PFSK-1 (cell line): ENCODE measurements at regions not wholly inside any gene's neighbourhood (a gene's known extent, or its start where the extent isn't known, plus 50 kb on each side); places are given as distances from the start of the nearest gene placed in this dataset.

Experiments
- FOXP2 ChIP-seq: optimal IDR thresholded peaks from 2 replicates; pipeline ENCODE3; 2011; ENCODE audit warnings: borderline replicate concordance, control low read depth, inconsistent platforms; ENCODE audit not compliant: insufficient read depth; ENCODE audit errors: extremely low read length, extremely low read depth
- POLR2AphosphoS5 ChIP-seq: IDR thresholded peaks from 2 replicates; pipeline ENCODE4 v1.6.1; 2012; ENCODE audit warnings: low read depth, mild to moderate bottlenecking, control low read depth, low read length, moderate library complexity
- REST ChIP-seq, 2 experiments: IDR thresholded peaks; 2 replicates each; pipeline versions ENCODE4 v1.6.1 to v1.8.0; 2011 to 2012; ENCODE audit warnings: low read depth in 2 of 2, low read length in 2 of 2, control low read depth in 1 of 2, inconsistent platforms in 1 of 2, mild to moderate bottlenecking in 1 of 2, moderate library complexity in 1 of 2; ENCODE audit not compliant: insufficient read depth in 1 of 2
- SIN3A ChIP-seq: IDR thresholded peaks from 2 replicates; pipeline ENCODE4 v1.6.1; 2012; ENCODE audit warnings: mild to moderate bottlenecking, low read length, moderate library complexity, borderline replicate concordance; ENCODE audit not compliant: insufficient read depth
- TAF1 ChIP-seq: IDR thresholded peaks from 2 replicates; pipeline ENCODE4 v1.6.1; 2012; ENCODE audit warnings: low read length, control low read depth, borderline replicate concordance; ENCODE audit not compliant: insufficient read depth

- TF ChIP-seq FOXP2 (no peak), POLR2AphosphoS5 (no peak), REST (IDR thresholded peaks at IDR 0.05; ENCODE audit: insufficient read depth in 1 of 2, low read depth in 2 of 2, low read length in 2 of 2) (no peak), TAF1 (no peak), SIN3A (no peak)
Measured at GRCh38 chr4:31069151-31069550, 349.0 kb downstream of the PCDH7 start.

- no peak for TF ChIP-seq FOXP2
- no peak for TF ChIP-seq SIN3A
- no peak for TF ChIP-seq POLR2AphosphoS5
- TF ChIP-seq REST (IDR thresholded peaks at IDR 0.05; ENCODE audit: insufficient read depth in 1 of 2, low read depth in 2 of 2, low read length in 2 of 2): no peak
- TF ChIP-seq TAF1: no peak
Measured at GRCh38 chr4:31071508-31072486, 351.6 kb downstream of the PCDH7 start.

- TF ChIP-seq FOXP2 (no peak), POLR2AphosphoS5 (no peak), TAF1 (no peak), SIN3A (no peak), REST (IDR thresholded peaks at IDR 0.05; ENCODE audit: insufficient read depth in 1 of 2, low read depth in 2 of 2, low read length in 2 of 2) (no peak)
Measured at GRCh38 chr4:31075969-31076368, 355.8 kb downstream of the PCDH7 start.

- no peak for TF ChIP-seq SIN3A
- no peak for TF ChIP-seq TAF1
- no peak for TF ChIP-seq REST (IDR thresholded peaks at IDR 0.05; ENCODE audit: insufficient read depth in 1 of 2, low read depth in 2 of 2, low read length in 2 of 2)
- TF ChIP-seq POLR2AphosphoS5: no peak
- TF ChIP-seq FOXP2: no peak
Measured at GRCh38 chr4:31078661-31079060, 358.5 kb downstream of the PCDH7 start.
